ENCODE measurements at regions not wholly inside any gene's neighbourhood (a gene's known extent, or its start where the extent isn't known, plus 50 kb on each side); places are given as distances from the start of the nearest gene placed in this dataset.

DNA sequence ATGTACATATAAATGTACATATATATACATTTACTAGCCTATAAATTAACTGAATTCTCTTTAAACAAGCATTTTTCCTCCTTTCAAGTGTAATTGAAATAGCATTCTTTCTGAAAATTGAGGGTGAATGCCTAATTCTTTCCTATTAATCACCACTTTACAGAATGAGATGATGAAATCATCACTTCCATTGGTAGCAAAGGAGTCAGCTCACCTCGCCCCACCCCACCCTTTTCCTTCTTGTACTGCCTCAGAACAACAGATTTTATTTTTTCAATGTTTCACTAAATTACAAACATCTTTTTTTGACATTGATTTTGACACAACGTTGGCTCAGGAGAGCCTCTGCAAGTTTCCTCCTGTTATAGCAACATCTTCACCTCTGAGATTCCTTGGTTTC lies 181.9 kb upstream of the CDH7 start:
- H3K9ac ChIP-seq (ENCODE audit: low read depth in 1 of 2, low read length in 2 of 2): no peak overlapping the region
- peaks cover 0 to 6% of the 10 kb centered on the region in 2 donors for H3K9me3 ChIP-seq (ENCODE audit: control insufficient read depth in 1 of 2, low read length in 2 of 2)
- no peaks in the 10 kb centered on the region for H3K4me1 ChIP-seq (ENCODE audit: control insufficient read depth in 1 of 2, insufficient read depth in 2 of 2, low read length in 2 of 2)
- H3K27me3 ChIP-seq (ENCODE audit: control insufficient read depth in 1 of 2, insufficient read depth in 2 of 2, low read length in 2 of 2): no peaks in the 10 kb centered on the region
- H3K4me3 ChIP-seq (ENCODE audit: low read depth in 1 of 2, low read length in 2 of 2): no peak overlapping the region
- H3K36me3 ChIP-seq (ENCODE audit: control insufficient read depth in 1 of 2, insufficient read depth in 2 of 2, low read length in 2 of 2): no peaks in the 10 kb centered on the region
- H3K27ac ChIP-seq (ENCODE audit: low read depth, low read length): no peak overlapping the region

DNA sequence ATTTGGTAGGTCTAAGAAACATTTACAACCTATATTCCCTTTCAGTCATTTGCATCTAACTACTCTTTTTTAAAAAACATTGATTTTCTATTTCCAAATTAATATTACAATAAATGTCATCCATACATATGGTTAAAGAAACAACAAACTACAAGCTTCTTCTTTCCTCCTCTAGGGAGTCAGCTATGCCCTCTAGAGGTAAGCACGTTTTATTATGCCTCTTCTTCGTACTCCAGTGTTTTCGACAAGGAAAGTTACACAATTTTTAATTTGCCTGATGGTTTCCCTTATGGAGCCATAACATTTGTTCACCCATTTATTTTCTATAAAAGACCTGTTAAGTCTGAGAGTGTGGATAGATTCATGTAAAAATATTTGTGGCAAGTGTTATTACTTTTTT lies 183.4 kb upstream of the CDH7 start:
- Histone ChIP-seq H3K9me3 (ENCODE audit: control insufficient read depth in 1 of 2, low read length in 2 of 2) (peaks cover 0 to 6% of the 10 kb centered on the region in 2 donors), H3K27me3 (ENCODE audit: control insufficient read depth in 1 of 2, insufficient read depth in 2 of 2, low read length in 2 of 2) (no peaks in the 10 kb centered on the region), H3K27ac (ENCODE audit: low read depth, low read length) (no peak overlapping the region), H3K9ac (ENCODE audit: low read depth in 1 of 2, low read length in 2 of 2) (no peak overlapping the region), H3K4me3 (ENCODE audit: low read depth in 1 of 2, low read length in 2 of 2) (no peak overlapping the region), H3K4me1 (ENCODE audit: control insufficient read depth in 1 of 2, insufficient read depth in 2 of 2, low read length in 2 of 2) (no peaks in the 10 kb centered on the region), H3K36me3 (ENCODE audit: control insufficient read depth in 1 of 2, insufficient read depth in 2 of 2, low read length in 2 of 2) (no peaks in the 10 kb centered on the region)

DNA sequence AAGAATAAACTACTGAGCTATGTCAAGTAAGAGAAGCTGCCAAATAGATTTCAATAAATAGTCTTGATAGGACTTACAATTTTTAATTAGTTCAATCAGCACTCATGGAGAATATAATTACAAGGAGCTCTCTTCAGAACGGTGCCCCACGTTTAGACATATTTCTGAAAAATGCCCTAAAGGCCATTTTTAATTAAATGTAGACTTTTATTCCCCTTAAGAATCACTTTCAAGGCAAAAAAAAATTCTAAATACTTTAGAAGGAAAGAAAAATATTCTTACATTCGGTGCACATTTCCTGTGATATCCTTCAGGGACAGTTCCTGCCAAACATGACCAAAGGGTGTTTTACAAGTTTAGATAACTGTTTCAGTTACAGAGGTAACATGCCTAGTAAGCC lies 202.5 kb upstream of the CDH7 start:
- Histone ChIP-seq H3K9ac (ENCODE audit: low read depth in 1 of 2, low read length in 2 of 2) (no peak overlapping the region), H3K4me1 (ENCODE audit: control insufficient read depth in 1 of 2, insufficient read depth in 2 of 2, low read length in 2 of 2) (no peaks in the 10 kb centered on the region), H3K9me3 (ENCODE audit: control insufficient read depth in 1 of 2, low read length in 2 of 2) (no peaks in the 10 kb centered on the region), H3K36me3 (ENCODE audit: control insufficient read depth in 1 of 2, insufficient read depth in 2 of 2, low read length in 2 of 2) (no peaks in the 10 kb centered on the region), H3K27me3 (ENCODE audit: control insufficient read depth in 1 of 2, insufficient read depth in 2 of 2, low read length in 2 of 2) (no peaks in the 10 kb centered on the region), H3K4me3 (ENCODE audit: low read depth in 1 of 2, low read length in 2 of 2) (no peak overlapping the region), H3K27ac (ENCODE audit: low read depth, low read length) (no peak overlapping the region)

DNA sequence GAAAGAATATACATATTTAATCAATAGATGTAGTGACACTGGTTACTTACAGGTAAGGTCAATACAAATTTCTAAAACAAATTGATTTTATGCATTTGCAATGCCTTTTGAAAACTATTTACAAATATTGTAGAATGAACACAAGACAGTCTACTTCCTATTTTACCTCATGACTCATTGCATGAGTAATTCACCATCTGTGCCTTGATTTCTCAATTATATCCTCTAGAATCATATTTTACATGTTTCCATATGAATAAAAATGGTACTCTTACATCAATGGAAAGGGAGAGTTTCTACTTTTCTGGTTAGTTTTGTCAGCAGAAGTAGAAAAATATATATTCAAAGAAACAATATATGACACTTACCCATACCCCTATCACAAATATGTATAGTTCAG lies 203.8 kb upstream of the CDH7 start:
- Histone ChIP-seq H3K9ac (ENCODE audit: low read depth in 1 of 2, low read length in 2 of 2) (no peak overlapping the region), H3K27ac (ENCODE audit: low read depth, low read length) (no peak overlapping the region), H3K4me3 (ENCODE audit: low read depth in 1 of 2, low read length in 2 of 2) (no peak overlapping the region), H3K27me3 (ENCODE audit: control insufficient read depth in 1 of 2, insufficient read depth in 2 of 2, low read length in 2 of 2) (no peaks in the 10 kb centered on the region), H3K36me3 (ENCODE audit: control insufficient read depth in 1 of 2, insufficient read depth in 2 of 2, low read length in 2 of 2) (no peaks in the 10 kb centered on the region), H3K4me1 (ENCODE audit: control insufficient read depth in 1 of 2, insufficient read depth in 2 of 2, low read length in 2 of 2) (no peaks in the 10 kb centered on the region), H3K9me3 (ENCODE audit: control insufficient read depth in 1 of 2, low read length in 2 of 2) (no peaks in the 10 kb centered on the region)

DNA sequence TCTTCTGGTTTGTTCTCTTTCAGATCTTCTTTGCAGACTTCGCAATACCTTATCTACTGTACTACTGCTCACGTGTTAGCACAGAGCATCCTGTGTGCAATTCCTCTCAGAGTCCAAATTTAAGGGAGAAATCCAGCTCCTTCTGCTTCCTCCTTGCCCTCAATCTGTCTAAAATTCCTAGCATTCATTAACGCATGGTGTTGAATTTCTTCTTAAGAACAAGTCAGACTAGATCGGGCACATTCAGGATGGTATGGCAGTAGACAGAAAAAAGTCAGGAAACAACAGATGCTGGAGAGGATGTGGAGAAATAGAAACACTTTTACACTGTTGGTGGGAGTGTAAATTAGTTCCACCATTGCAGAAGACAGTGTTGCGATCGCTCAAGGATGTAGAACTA lies 206.1 kb upstream of the CDH7 start:
- Histone ChIP-seq H3K9ac (ENCODE audit: low read depth in 1 of 2, low read length in 2 of 2) (no peak overlapping the region), H3K27me3 (ENCODE audit: control insufficient read depth in 1 of 2, insufficient read depth in 2 of 2, low read length in 2 of 2) (no peaks in the 10 kb centered on the region), H3K27ac (ENCODE audit: low read depth, low read length) (no peak overlapping the region), H3K4me3 (ENCODE audit: low read depth in 1 of 2, low read length in 2 of 2) (no peak overlapping the region), H3K4me1 (ENCODE audit: control insufficient read depth in 1 of 2, insufficient read depth in 2 of 2, low read length in 2 of 2) (no peaks in the 10 kb centered on the region), H3K36me3 (ENCODE audit: control insufficient read depth in 1 of 2, insufficient read depth in 2 of 2, low read length in 2 of 2) (no peaks in the 10 kb centered on the region), H3K9me3 (ENCODE audit: control insufficient read depth in 1 of 2, low read length in 2 of 2) (no peaks in the 10 kb centered on the region)

DNA sequence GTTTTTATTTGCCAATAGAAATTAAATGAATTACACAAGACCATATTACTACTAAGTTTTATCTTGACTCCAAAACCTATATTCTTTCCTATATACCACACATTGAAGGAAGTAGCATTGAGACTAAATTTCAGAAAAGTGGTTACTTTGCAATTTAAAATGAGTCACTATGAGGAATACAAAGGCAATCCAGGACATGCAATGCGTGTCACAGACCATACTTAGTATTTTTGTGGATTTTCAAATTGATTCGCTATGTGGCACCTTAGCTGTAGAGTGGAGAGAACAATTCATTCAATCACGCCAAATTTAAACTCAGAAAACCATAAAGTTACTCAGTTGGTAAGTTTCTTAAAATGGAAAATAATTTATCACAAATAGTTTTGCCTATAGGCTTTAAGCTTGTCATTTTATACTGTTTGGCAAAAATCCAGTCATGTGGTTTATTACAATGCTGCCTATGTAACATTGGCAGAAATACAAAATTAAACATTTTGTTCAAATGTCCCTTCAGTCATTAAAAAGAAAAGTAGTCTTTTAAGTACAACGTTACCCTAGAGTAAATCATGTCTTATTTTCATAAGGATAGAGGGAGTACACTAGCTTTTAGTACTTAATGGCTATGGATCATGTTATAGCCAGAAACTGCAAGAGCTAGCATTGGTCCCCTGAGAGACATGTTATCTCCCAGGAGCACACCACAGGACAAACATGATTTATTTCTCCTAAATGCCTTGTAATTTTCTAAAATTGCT lies 222.8 kb upstream of the CDH7 start:
- H3K9ac ChIP-seq (ENCODE audit: low read depth in 1 of 2, low read length in 2 of 2): no peak overlapping the region
- H3K36me3 ChIP-seq (ENCODE audit: control insufficient read depth in 1 of 2, insufficient read depth in 2 of 2, low read length in 2 of 2): no peaks in the 10 kb centered on the region
- no peak overlapping the region for H3K27ac ChIP-seq (ENCODE audit: low read depth, low read length)
- H3K4me3 ChIP-seq (ENCODE audit: low read depth in 1 of 2, low read length in 2 of 2): no peak overlapping the region
- peaks cover 0 to 9% of the 10 kb centered on the region in 2 donors for H3K9me3 ChIP-seq (ENCODE audit: control insufficient read depth in 1 of 2, low read length in 2 of 2)
- H3K27me3 ChIP-seq (ENCODE audit: control insufficient read depth in 1 of 2, insufficient read depth in 2 of 2, low read length in 2 of 2): no peaks in the 10 kb centered on the region
- no peaks in the 10 kb centered on the region for H3K4me1 ChIP-seq (ENCODE audit: control insufficient read depth in 1 of 2, insufficient read depth in 2 of 2, low read length in 2 of 2)

DNA sequence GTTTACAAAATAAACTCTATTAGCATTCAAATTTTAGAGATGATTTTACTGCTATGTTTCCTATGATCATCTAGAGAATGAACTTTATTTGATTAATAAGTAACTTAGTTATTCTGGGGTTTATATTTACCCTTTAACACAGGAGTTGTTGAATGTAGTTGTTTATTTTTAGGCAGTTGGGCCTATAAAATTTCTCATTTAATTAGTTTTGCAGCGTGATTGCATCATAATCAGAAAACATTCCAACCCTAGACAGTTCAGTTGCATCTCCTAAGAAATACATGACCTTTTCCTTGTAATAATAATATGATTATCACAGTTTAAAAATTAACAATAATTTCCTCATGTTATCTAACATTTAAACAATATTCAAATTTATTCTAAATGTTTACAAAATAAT lies 224.7 kb upstream of the CDH7 start:
- Histone ChIP-seq H3K4me3 (ENCODE audit: low read depth in 1 of 2, low read length in 2 of 2) (no peak overlapping the region), H3K4me1 (ENCODE audit: control insufficient read depth in 1 of 2, insufficient read depth in 2 of 2, low read length in 2 of 2) (no peaks in the 10 kb centered on the region), H3K27me3 (ENCODE audit: control insufficient read depth in 1 of 2, insufficient read depth in 2 of 2, low read length in 2 of 2) (no peaks in the 10 kb centered on the region), H3K27ac (ENCODE audit: low read depth, low read length) (no peak overlapping the region), H3K9ac (ENCODE audit: low read depth in 1 of 2, low read length in 2 of 2) (no peak overlapping the region), H3K36me3 (ENCODE audit: control insufficient read depth in 1 of 2, insufficient read depth in 2 of 2, low read length in 2 of 2) (no peaks in the 10 kb centered on the region), H3K9me3 (ENCODE audit: control insufficient read depth in 1 of 2, low read length in 2 of 2) (peaks cover 0 to 9% of the 10 kb centered on the region in 2 donors)

DNA sequence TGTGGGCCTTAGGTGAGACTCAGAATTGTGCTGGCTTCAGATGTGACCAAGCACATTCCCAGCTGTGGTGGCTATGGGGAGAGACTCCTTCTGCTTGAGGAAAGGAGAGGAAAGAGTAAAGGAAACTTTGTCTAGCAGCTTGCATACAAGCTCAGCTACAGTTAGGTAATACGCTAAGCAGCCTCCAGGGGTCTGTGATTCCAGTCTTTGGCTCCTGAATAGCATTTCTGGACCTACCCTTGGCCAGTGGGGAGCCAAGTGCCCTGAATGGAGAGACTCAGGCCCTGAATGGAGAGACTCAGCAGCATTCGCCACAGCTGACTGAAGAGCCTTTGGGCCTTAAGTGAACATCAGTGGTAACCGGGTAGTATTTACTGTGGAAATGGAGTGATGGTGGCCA lies 227.4 kb upstream of the CDH7 start:
- Histone ChIP-seq H3K4me1 (ENCODE audit: control insufficient read depth in 1 of 2, insufficient read depth in 2 of 2, low read length in 2 of 2) (no peaks in the 10 kb centered on the region), H3K27ac (ENCODE audit: low read depth, low read length) (no peak overlapping the region), H3K9ac (ENCODE audit: low read depth in 1 of 2, low read length in 2 of 2) (no peak overlapping the region), H3K4me3 (ENCODE audit: low read depth in 1 of 2, low read length in 2 of 2) (no peak overlapping the region), H3K36me3 (ENCODE audit: control insufficient read depth in 1 of 2, insufficient read depth in 2 of 2, low read length in 2 of 2) (no peaks in the 10 kb centered on the region), H3K9me3 (ENCODE audit: control insufficient read depth in 1 of 2, low read length in 2 of 2) (peaks cover 0 to 9% of the 10 kb centered on the region in 2 donors), H3K27me3 (ENCODE audit: control insufficient read depth in 1 of 2, insufficient read depth in 2 of 2, low read length in 2 of 2) (no peaks in the 10 kb centered on the region)

DNA sequence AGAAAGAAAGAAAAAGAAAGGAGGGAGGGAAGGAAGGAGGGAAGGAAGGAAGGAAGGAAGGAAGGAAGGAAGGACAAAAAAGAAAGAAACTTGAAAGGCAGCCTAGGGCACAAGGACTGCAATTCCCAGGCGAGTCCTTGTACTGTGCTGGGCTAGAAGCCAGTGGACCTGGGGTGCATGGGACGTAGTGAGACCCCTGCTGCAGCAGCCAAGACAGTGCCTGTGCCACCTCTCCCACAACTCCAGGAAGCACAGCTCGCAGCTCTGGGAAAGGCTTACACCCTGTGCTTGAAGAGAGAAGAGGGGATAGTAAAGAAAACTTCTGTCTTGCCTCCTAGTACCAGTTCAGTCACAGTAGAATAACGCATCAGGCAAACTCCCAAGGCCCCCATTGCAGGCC lies 227.9 kb upstream of the CDH7 start:
- H3K27ac ChIP-seq (ENCODE audit: low read depth, low read length): no peak overlapping the region
- no peak overlapping the region for H3K9ac ChIP-seq (ENCODE audit: low read depth in 1 of 2, low read length in 2 of 2)
- H3K4me3 ChIP-seq (ENCODE audit: low read depth in 1 of 2, low read length in 2 of 2): no peak overlapping the region
- H3K36me3 ChIP-seq (ENCODE audit: control insufficient read depth in 1 of 2, insufficient read depth in 2 of 2, low read length in 2 of 2): no peaks in the 10 kb centered on the region
- peaks cover 0 to 9% of the 10 kb centered on the region in 2 donors for H3K9me3 ChIP-seq (ENCODE audit: control insufficient read depth in 1 of 2, low read length in 2 of 2)
- no peaks in the 10 kb centered on the region for H3K27me3 ChIP-seq (ENCODE audit: control insufficient read depth in 1 of 2, insufficient read depth in 2 of 2, low read length in 2 of 2)
- no peaks in the 10 kb centered on the region for H3K4me1 ChIP-seq (ENCODE audit: control insufficient read depth in 1 of 2, insufficient read depth in 2 of 2, low read length in 2 of 2)

DNA sequence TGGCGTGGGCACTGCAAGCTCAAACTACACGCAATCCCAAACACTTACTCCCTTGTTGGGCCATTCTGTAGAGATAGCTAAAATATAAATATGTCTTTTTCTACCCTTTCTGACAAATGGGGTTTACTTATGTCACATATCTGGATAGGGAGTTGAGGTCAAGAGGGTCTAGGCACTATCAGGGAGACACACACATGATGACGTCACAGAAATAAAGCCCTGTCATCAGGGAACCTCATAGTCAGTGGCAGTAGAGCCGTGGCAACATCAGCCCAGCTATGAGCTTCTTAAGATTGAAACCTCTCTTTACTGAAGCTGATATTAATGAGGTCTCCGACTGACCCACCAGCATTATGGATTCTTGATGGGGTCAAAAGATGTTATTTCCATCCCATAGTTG lies 234.6 kb upstream of the CDH7 start:
- no peak overlapping the region for H3K9ac ChIP-seq (ENCODE audit: low read depth in 1 of 2, low read length in 2 of 2)
- H3K4me1 ChIP-seq (ENCODE audit: control insufficient read depth in 1 of 2, insufficient read depth in 2 of 2, low read length in 2 of 2): no peaks in the 10 kb centered on the region
- no peak overlapping the region for H3K4me3 ChIP-seq (ENCODE audit: low read depth in 1 of 2, low read length in 2 of 2)
- no peaks in the 10 kb centered on the region for H3K27me3 ChIP-seq (ENCODE audit: control insufficient read depth in 1 of 2, insufficient read depth in 2 of 2, low read length in 2 of 2)
- H3K36me3 ChIP-seq (ENCODE audit: control insufficient read depth in 1 of 2, insufficient read depth in 2 of 2, low read length in 2 of 2): no peaks in the 10 kb centered on the region
- H3K9me3 ChIP-seq (ENCODE audit: control insufficient read depth in 1 of 2, low read length in 2 of 2): no peaks in the 10 kb centered on the region
- H3K27ac ChIP-seq (ENCODE audit: low read depth, low read length): no peak overlapping the region

DNA sequence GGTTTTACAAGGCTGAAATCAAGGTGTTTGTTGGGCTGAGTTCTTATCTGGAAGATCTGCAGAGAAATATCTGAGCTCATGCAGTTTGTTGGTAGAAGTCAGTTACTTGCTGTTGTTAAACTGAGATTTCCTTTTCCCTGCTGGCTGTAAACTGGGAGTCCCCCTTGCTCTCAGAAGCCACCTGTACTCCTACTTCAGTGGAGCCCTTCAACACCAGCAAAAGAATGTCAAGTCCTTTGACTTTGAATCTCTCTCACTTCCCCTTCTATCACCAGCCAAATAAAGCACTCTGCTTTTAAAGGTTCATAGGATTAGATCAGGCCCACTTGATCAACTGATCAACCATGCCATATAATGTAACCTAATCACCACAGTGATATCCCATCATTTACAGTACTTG lies 252.2 kb upstream of the CDH7 start:
- no peaks in the 10 kb centered on the region for H3K27me3 ChIP-seq (ENCODE audit: control insufficient read depth in 1 of 2, insufficient read depth in 2 of 2, low read length in 2 of 2)
- H3K4me3 ChIP-seq (ENCODE audit: low read depth in 1 of 2, low read length in 2 of 2): no peak overlapping the region
- no peak overlapping the region for H3K27ac ChIP-seq (ENCODE audit: low read depth, low read length)
- H3K4me1 ChIP-seq (ENCODE audit: control insufficient read depth in 1 of 2, insufficient read depth in 2 of 2, low read length in 2 of 2): no peaks in the 10 kb centered on the region
- no peak overlapping the region for H3K9ac ChIP-seq (ENCODE audit: low read depth in 1 of 2, low read length in 2 of 2)
- peaks cover 0 to 3% of the 10 kb centered on the region in 2 donors for H3K9me3 ChIP-seq (ENCODE audit: control insufficient read depth in 1 of 2, low read length in 2 of 2)
- H3K36me3 ChIP-seq (ENCODE audit: control insufficient read depth in 1 of 2, insufficient read depth in 2 of 2, low read length in 2 of 2): no peaks in the 10 kb centered on the region

Data from duodenal mucosa (tissue), 2 donors.